Mammary epithelial cell (primary cell): ENCODE measurements at regions not wholly inside any gene's neighbourhood (a gene's known extent, or its start where the extent isn't known, plus 50 kb on each side); places are given as distances from the start of the nearest gene placed in this dataset.

ENCODE experiments used
- EZH2 ChIP-seq: IDR thresholded peaks from 2 replicates; pipeline ENCODE4 v1.6.1; 2012; ENCODE audit warnings: low read length, inconsistent platforms, borderline replicate concordance
- TF ChIP-seq, protein P1 (sequence below), 2 donors: IDR thresholded peaks in 1 of 2; conservative IDR thresholded peaks in 1 of 2; 2 replicates each; pipeline ENCODE4 v1.5.1; 2011 to 2012; ENCODE audit warnings: inconsistent platforms in 2 of 2, low read length in 2 of 2, mild to moderate bottlenecking in 2 of 2, control low read depth in 1 of 2, low read depth in 1 of 2; ENCODE audit not compliant: insufficient read depth in 1 of 2; ENCODE audit errors: extremely low read depth in 1 of 2

DNA sequence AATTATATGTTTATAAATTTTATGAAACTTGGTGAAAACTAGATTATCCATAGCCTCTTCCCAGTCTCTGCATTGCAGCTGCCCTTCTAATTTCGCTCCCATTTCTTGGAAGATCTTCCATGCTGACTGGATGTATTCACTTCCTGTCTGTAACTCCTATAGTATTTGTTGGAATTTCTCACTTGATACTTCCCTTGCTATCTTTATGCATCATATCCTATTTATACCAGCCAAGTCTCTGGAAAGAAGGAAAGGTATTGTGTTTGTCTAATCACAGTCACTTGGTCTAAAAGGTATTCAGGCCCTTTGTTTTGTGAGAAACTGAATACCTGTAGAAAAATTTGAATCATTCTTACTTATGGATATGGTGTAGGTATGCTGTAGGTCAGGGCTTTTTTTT, 870.9 kb upstream of the FRG1 start:
- TF ChIP-seq, protein P1, sequence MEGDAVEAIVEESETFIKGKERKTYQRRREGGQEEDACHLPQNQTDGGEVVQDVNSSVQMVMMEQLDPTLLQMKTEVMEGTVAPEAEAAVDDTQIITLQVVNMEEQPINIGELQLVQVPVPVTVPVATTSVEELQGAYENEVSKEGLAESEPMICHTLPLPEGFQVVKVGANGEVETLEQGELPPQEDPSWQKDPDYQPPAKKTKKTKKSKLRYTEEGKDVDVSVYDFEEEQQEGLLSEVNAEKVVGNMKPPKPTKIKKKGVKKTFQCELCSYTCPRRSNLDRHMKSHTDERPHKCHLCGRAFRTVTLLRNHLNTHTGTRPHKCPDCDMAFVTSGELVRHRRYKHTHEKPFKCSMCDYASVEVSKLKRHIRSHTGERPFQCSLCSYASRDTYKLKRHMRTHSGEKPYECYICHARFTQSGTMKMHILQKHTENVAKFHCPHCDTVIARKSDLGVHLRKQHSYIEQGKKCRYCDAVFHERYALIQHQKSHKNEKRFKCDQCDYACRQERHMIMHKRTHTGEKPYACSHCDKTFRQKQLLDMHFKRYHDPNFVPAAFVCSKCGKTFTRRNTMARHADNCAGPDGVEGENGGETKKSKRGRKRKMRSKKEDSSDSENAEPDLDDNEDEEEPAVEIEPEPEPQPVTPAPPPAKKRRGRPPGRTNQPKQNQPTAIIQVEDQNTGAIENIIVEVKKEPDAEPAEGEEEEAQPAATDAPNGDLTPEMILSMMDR (conservative IDR thresholded peaks at IDR 0.05 in 1 of 2, IDR thresholded peaks at IDR 0.05 in 1 of 2; ENCODE audit: extremely low read depth in 1 of 2, insufficient read depth in 1 of 2, low read depth in 1 of 2, low read length in 2 of 2): no peak
- TF ChIP-seq EZH2: no peak
